CD4-positive, alpha-beta T cell (primary cell): ENCODE measurements at regions not wholly inside any gene's neighbourhood (a gene's known extent, or its start where the extent isn't known, plus 50 kb on each side); places are given as distances from the start of the nearest gene placed in this dataset.

Source experiments
- ATAC-seq: fragments of 200-7000 bp; cut with Tn5 transposase; one replicate; pipeline ENCODE4 v1.10.0; 2022; ENCODE audit warnings: mild to moderate bottlenecking; ENCODE audit not compliant: poor library complexity
- CTCF ChIA-PET: fragments of 350-600 bp; sonication (Branson Sonifier 250); formaldehyde crosslinking; loops from one replicate; lab custom pipeline; 2021; ENCODE audit warnings: antibody characterized with exemption, inconsistent platforms; lab: Charles Lee
- POLR2A ChIA-PET: fragments of 350-600 bp; sonication (Branson Sonifier 250); formaldehyde crosslinking; loops from one replicate; lab custom pipeline; 2021; ENCODE audit warnings: antibody characterized with exemption, inconsistent platforms; lab: Charles Lee
- DNase-seq, 14 experiments: peaks; one replicate each; pipeline ENCODE4 v3.0.0-alpha.2; 2013 to 2020; ENCODE audit warnings: mixed read lengths in 2 of 14
- H3K27ac ChIP-seq, 2 donors: one replicate each; pipeline versions ENCODE4 v1.5.1 to v1.7.0; 2013; ENCODE audit warnings: low read length in 2 of 2, low read depth in 1 of 2, mild to moderate bottlenecking in 1 of 2
- H3K27me3 ChIP-seq, 2 experiments: 1 replicate in 1 of 2; 2 replicates in 1 of 2; pipeline versions ENCODE4 v1.6.1 to v1.7.0; 2013; ENCODE audit warnings: low read length in 2 of 2, control low read depth in 1 of 2, mild to moderate bottlenecking in 1 of 2, moderate library complexity in 1 of 2; ENCODE audit not compliant: insufficient read depth in 2 of 2, control insufficient read depth in 1 of 2
- H3K36me3 ChIP-seq: one replicate; pipeline ENCODE4 v1.6.1; 2013; ENCODE audit warnings: low read length, control low read depth; ENCODE audit not compliant: insufficient read depth
- H3K4me1 ChIP-seq: one replicate; pipeline ENCODE4 v1.6.1; 2013; ENCODE audit warnings: low read length, control low read depth; ENCODE audit not compliant: insufficient read depth
- H3K4me3 ChIP-seq: one replicate; pipeline ENCODE4 v1.5.1; 2013; ENCODE audit warnings: mild to moderate bottlenecking, low read length, moderate library complexity
- H3K9me3 ChIP-seq, 2 experiments: 1 replicate in 1 of 2; 2 replicates in 1 of 2; pipeline versions ENCODE4 v1.6.1 to v1.7.0; 2013; ENCODE audit warnings: low read length in 2 of 2, mild to moderate bottlenecking in 2 of 2, control low read depth in 1 of 2, moderate library complexity in 1 of 2; ENCODE audit not compliant: control insufficient read depth in 1 of 2, insufficient read depth in 1 of 2
- H3K27ac Mint-ChIP-seq: one replicate; pipeline ENCODE4 v1.8.0; 2020; ENCODE audit warnings: mixed read lengths
- H3K27me3 Mint-ChIP-seq: one replicate; pipeline ENCODE4 v1.8.0; 2021; ENCODE audit warnings: mixed read lengths
- H3K36me3 Mint-ChIP-seq: one replicate; pipeline ENCODE4 v1.8.0; 2021; ENCODE audit warnings: low read depth, mixed read lengths
- H3K4me1 Mint-ChIP-seq: one replicate; pipeline ENCODE4 v1.8.0; 2021; ENCODE audit warnings: low read depth, mixed read lengths
- H3K4me3 Mint-ChIP-seq: one replicate; pipeline ENCODE4 v1.8.0; 2020; ENCODE audit warnings: mild to moderate bottlenecking, mixed read lengths
- H3K9me3 Mint-ChIP-seq: one replicate; pipeline ENCODE4 v1.8.0; 2020; ENCODE audit warnings: mixed read lengths
- CTCF ChIP-seq: fragments of 200-600 bp; IDR thresholded peaks from one replicate; pipeline ENCODE4 v1.8.0; 2022; ENCODE audit warnings: antibody characterized with exemption, mild to moderate bottlenecking
- intact Hi-C, 2 experiments: fragments of 100-400 bp; cut with DNase I in 1 of 2; cut with micrococcal nuclease in 1 of 2; formaldehyde crosslinking; loops; one replicate each; pipeline versions ENCODE4 v1.15.1 to v1.9.0; 2023 to 2025; cut with DNase I, micrococcal nuclease

- POLR2A ChIA-PET = no interaction called here
- Mint-ChIP-seq H3K4me1 (no peaks in the 10 kb centered on the region), H3K36me3 (no peaks in the 10 kb centered on the region), H3K9me3 (peaks cover 9% of the 10 kb centered on the region), H3K27ac (no peak overlapping the region), H3K4me3 (no peak overlapping the region), H3K27me3 (no peaks in the 10 kb centered on the region)
- Histone ChIP-seq H3K4me1 (no peaks in the 10 kb centered on the region), H3K4me3 (no peak overlapping the region), H3K27me3 (no peaks in the 10 kb centered on the region), H3K36me3 (no peaks in the 10 kb centered on the region), H3K9me3 (peaks cover 0 to 9% of the 10 kb centered on the region in 2 experiments), H3K27ac (no peak overlapping the region)
- ATAC-seq = no peak
- CTCF ChIA-PET = no interaction called here
- intact Hi-C loops = no loop called here
- DNase-seq = no peak
- TF ChIP-seq CTCF = no peak
These were observed 118.1 kb downstream of the NUDT12 start for GRCh38 chr5:103444333-103445038.

DNA sequence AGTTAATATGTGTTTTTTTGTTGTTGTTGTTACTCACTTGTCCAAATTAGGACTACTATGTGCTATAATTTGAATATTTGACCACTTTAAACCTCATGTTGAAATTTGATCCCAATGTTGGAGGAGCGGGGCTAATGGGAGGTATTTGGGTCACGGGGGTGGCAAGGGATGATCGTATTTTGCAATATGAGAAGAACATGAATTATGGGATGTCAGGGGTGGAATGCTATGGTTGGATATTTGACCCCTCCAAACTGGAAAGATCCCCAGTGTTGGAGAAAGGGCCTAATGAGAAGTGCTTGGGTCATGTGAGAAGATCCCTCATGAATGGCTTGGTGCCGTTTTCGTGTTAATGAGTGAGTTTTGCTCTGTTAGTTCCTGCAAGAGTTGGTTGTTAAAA lies 119.8 kb downstream of the NUDT12 start:
- H3K4me3 ChIP-seq = no peak overlapping the region
- H3K27ac Mint-ChIP-seq = no peak overlapping the region
- no peaks in the 10 kb centered on the region for H3K36me3 Mint-ChIP-seq
- ChIA-PET POLR2A (no interaction called here), CTCF (no interaction called here)
- H3K4me1 ChIP-seq = no peaks in the 10 kb centered on the region
- H3K27me3 ChIP-seq = no peaks in the 10 kb centered on the region
- no peak overlapping the region for H3K4me3 Mint-ChIP-seq
- H3K4me1 Mint-ChIP-seq = no peaks in the 10 kb centered on the region
- DNase-seq (no peak), ATAC-seq (no peak)
- no peaks in the 10 kb centered on the region for H3K36me3 ChIP-seq
- intact Hi-C loops = no loop called here
- no peak for TF ChIP-seq CTCF
- H3K9me3 Mint-ChIP-seq = peaks cover 15% of the 10 kb centered on the region
- no peak overlapping the region for H3K27ac ChIP-seq
- H3K9me3 ChIP-seq = peaks cover 0 to 15% of the 10 kb centered on the region in 2 experiments
- H3K27me3 Mint-ChIP-seq = no peaks in the 10 kb centered on the region

- no peaks in the 10 kb centered on the region for H3K36me3 Mint-ChIP-seq
- no peak overlapping the region for H3K4me3 Mint-ChIP-seq
- ATAC-seq = no peak
- DNase-seq = no peak
- Histone ChIP-seq H3K27me3 (no peaks in the 10 kb centered on the region), H3K27ac (no peak overlapping the region), H3K36me3 (no peaks in the 10 kb centered on the region), H3K4me3 (no peak overlapping the region), H3K9me3 (peaks cover 0 to 15% of the 10 kb centered on the region in 2 experiments), H3K4me1 (no peaks in the 10 kb centered on the region)
- H3K4me1 Mint-ChIP-seq = no peaks in the 10 kb centered on the region
- H3K9me3 Mint-ChIP-seq = peaks cover 15% of the 10 kb centered on the region
- no peak for TF ChIP-seq CTCF
- POLR2A ChIA-PET = no interaction called here
- intact Hi-C loops = no loop called here
- CTCF ChIA-PET = no interaction called here
- no peak overlapping the region for H3K27ac Mint-ChIP-seq
- no peaks in the 10 kb centered on the region for H3K27me3 Mint-ChIP-seq
These were observed 121.1 kb downstream of the NUDT12 start for GRCh38 chr5:103441523-103441922.
